ENCODE measurements at regions not wholly inside any gene's neighbourhood (a gene's known extent, or its start where the extent isn't known, plus 50 kb on each side); places are given as distances from the start of the nearest gene placed in this dataset.

- DNase-seq (no peak), ATAC-seq (no peak)
- Histone ChIP-seq H3K36me3 (no peaks in the 10 kb centered on the region), H3K27me3 (no peaks in the 10 kb centered on the region), H3K4me3 (no peak overlapping the region), H3K27ac (no peak overlapping the region), H3K9me3 (peaks cover 0 to 12% (median 0%) of the 10 kb centered on the region in 12 donors), H3K4me1 (no peaks in the 10 kb centered on the region)
- WGBS, 4 donors, result 20 to 34% (median 29%) methylated on average over 1 of the region's 1 CpG
- intact Hi-C loops (cut with DNase I), result no loop called here
- TF ChIP-seq POLR2A (IDR thresholded peaks at IDR 0.05) (no peak), CTCF (IDR thresholded peaks at IDR 0.05) (no peak)
Measured at GRCh38 chr19:23505738-23506137, 110.5 kb upstream of the ZNF91 start.

- TF ChIP-seq CTCF (IDR thresholded peaks at IDR 0.05) (no peak), POLR2A (IDR thresholded peaks at IDR 0.05) (no peak)
- ATAC-seq, result no peak
- WGBS, 4 donors, result 52 to 75% (median 57%) methylated on average over 5 of the region's 5 CpGs
Measured at GRCh38 chr19:23482829-23483228, 87.6 kb upstream of the ZNF91 start.

GRCh38 chr19:23481043-23481442 lies 85.8 kb upstream of the ZNF91 start:
- TF ChIP-seq POLR2A (IDR thresholded peaks at IDR 0.05) (no peak), CTCF (IDR thresholded peaks at IDR 0.05) (no peak)
- no peak overlapping the region for H3K27ac ChIP-seq
- DNase-seq (no peak), ATAC-seq (no peak)
- 15 to 26% (median 24%) methylated on average over 2 of the region's 2 CpGs for WGBS, 4 donors
- intact Hi-C loops (cut with DNase I), result no loop called here
- no peaks in the 10 kb centered on the region for H3K36me3 ChIP-seq
- no peak overlapping the region for H3K4me3 ChIP-seq
- peaks cover 0 to 8% (median 0%) of the 10 kb centered on the region in 12 donors for H3K9me3 ChIP-seq
- H3K27me3 ChIP-seq, result no peaks in the 10 kb centered on the region
- H3K4me1 ChIP-seq, result no peaks in the 10 kb centered on the region

More at GRCh38 chr19:23482829-23483228, 87.6 kb upstream of the ZNF91 start:
- Histone ChIP-seq H3K27ac (no peak overlapping the region), H3K27me3 (no peaks in the 10 kb centered on the region), H3K4me3 (no peak overlapping the region), H3K4me1 (no peaks in the 10 kb centered on the region), H3K36me3 (no peaks in the 10 kb centered on the region), H3K9me3 (peaks cover 0 to 12% (median 0%) of the 10 kb centered on the region in 12 donors)
- DNase-seq, result no peak
- intact Hi-C loops (cut with DNase I), result no loop called here

GRCh38 chr19:23475477-23475876 lies 80.2 kb upstream of the ZNF91 start:
- ATAC-seq (no peak), DNase-seq (no peak)
- Histone ChIP-seq H3K27ac (no peak overlapping the region), H3K36me3 (no peaks in the 10 kb centered on the region), H3K4me1 (peaks cover 0 to 5% (median 0%) of the 10 kb centered on the region in 12 donors), H3K4me3 (no peak overlapping the region), H3K9me3 (peaks cover 0 to 6% (median 0%) of the 10 kb centered on the region in 12 donors), H3K27me3 (peaks cover 0 to 39% (median 5%) of the 10 kb centered on the region in 9 donors)
- intact Hi-C loops (cut with DNase I), result no loop called here
- 38 to 55% (median 51%) methylated on average over 2 of the region's 2 CpGs for WGBS, 4 donors
- no peak for TF ChIP-seq CTCF (IDR thresholded peaks at IDR 0.05)
- TF ChIP-seq POLR2A (IDR thresholded peaks at IDR 0.05), result no peak
